ENCODE measurements at regions not wholly inside any gene's neighbourhood (a gene's known extent, or its start where the extent isn't known, plus 50 kb on each side); places are given as distances from the start of the nearest gene placed in this dataset.

- TF ChIP-seq CTCF (IDR thresholded peaks at IDR 0.05): no peak
- TF ChIP-seq POLR2A (IDR thresholded peaks at IDR 0.05): no peak
These were observed 212.0 kb upstream of the RAB6C start for GRCh38 chr2:129767346-129768035.

Measured in testis (tissue), 2 donors.